GM18526 (cell line): ENCODE measurements at regions not wholly inside any gene's neighbourhood (a gene's known extent, or its start where the extent isn't known, plus 50 kb on each side); places are given as distances from the start of the nearest gene placed in this dataset.

Experiments used
- POLR2A ChIP-seq: IDR thresholded peaks from 3 replicates; pipeline ENCODE4 v1.6.1; 2011; ENCODE audit not compliant: insufficient read length; ENCODE audit errors: extremely low read depth

DNA sequence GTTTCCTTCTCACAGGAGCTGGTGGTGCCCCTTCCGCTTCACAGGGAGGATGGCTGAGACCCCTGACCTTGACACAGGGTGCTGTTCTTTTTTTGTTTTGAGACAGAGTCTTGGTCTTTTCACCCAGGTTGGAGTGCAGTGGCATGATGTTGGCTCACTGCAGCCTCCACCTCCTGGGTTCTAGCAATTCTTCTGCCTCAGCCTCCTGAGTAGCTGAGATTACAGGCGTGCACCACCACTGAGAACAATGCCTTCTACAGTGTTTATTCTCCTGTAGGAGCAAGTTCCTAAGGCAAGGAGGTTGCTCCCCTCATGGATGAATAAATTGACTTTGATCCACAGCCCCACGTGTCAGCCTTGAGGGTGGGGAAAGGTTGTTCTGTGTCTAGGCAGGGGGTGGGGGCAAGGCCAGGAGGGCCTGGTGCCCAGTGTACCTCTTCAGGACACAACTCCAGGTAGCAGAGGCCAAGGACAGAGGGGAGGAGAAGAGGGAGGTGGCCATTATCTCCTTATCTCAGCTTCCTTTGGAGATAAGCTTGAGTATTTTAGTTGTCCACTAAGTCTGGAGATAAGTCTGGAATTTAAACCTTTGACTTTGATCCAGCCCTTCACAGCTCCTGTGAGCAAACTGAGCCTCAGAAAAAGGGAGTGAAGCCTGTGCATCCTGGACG lies 159.4 kb downstream of the SEC14L1 start:
- no peak for TF ChIP-seq POLR2A

- no peak for TF ChIP-seq POLR2A
Observed at GRCh38 chr17:77301694-77302266, 161.0 kb downstream of the SEC14L1 start.

- TF ChIP-seq POLR2A, result no peak
Observed at GRCh38 chr17:77302682-77303081, 161.9 kb downstream of the SEC14L1 start.

DNA sequence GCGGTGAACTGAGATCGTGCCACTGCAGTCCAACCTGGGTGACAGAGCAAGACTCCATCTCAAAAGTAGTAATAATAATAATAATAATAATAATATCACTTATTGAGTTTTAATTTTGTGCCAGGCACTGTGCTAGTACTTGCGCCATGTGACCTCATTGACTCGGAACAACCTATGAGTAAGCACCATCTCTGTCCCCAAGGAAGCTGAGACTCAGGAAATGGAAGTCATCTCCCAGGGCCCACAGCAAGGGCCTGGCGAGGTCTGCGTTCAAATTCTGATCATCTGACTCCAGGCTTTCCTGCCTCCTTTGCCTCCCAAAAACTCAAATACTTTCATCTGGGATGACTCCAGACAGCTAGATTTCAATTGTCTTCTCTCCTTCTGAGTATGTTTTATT lies 162.9 kb downstream of the SEC14L1 start:
- no peak for TF ChIP-seq POLR2A

GRCh38 chr17:77304051-77304745 lies 163.4 kb downstream of the SEC14L1 start:
- no peak for TF ChIP-seq POLR2A

DNA sequence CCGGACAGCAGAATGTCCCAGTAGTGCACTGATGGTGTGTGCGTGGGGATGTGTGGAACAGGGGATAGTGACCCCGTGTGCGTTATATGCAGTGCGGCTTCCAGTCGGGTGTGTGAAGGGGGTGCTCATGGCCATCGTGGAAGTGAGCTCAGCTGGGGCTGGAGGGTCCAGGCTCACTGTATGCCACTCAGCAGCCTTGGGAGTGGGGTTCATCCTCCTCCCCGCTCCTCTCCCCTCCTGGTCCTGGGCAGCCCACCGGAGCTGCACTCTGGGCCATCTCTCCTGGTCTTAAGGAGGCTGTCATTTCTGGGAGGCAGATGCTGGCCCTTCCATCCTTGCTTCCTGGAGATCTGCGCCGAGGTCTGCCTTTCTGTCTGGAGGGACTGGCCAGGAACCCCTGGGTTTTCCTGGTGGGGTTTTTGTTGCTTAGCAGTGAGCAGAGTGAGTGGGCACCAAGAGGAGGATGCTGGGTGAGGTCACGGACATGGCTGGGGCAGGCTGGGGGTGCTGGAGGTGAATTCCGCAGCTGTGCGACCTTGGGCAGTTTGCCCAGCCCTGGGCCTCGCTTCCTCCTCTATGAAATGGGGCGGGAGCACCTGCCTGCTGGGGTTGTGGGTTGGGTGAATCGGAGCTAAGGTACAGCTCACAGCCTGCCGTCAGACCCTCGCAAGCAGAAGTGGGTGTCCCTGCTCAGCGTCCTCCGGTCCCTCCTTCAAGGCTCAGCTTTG lies 164.1 kb downstream of the SEC14L1 start:
- TF ChIP-seq POLR2A, result no peak

- TF ChIP-seq POLR2A, result no peak
Observed at GRCh38 chr17:77306048-77306789, 165.4 kb downstream of the SEC14L1 start.

DNA sequence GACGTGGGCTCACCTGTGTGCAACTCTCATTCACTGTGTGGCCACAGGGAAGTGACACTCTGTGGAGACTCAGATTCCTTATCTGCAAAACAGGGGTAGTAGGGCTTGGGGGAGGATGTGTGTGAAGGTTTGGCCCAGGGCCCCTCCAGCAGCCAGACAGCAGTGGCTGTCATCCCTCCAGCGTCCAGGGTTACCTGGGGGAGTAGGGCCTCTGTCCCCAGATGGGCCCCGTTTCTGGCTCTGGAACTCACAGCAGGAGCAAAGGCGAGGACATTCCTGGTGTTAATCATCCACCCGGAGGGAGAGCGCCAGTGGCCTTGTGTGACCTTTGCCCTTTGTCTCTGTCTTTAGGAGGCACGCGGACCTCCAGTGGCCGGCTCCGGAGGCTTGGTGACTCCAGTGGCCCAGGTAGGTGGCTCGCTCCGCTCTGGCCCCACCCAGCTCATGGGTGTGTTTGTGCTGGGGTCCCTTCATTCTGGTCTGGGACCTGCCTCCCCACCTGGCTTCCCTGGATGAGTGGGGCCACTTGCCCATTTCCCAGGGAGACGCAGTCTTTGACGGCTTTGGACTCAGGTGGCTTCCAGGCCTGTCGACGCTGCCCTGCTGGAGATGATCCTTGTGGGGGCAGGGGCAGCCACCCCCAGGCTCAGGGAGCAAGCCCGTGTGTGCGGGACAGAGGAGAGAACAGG lies 166.2 kb downstream of the SEC14L1 start:
- TF ChIP-seq POLR2A, result no peak

DNA sequence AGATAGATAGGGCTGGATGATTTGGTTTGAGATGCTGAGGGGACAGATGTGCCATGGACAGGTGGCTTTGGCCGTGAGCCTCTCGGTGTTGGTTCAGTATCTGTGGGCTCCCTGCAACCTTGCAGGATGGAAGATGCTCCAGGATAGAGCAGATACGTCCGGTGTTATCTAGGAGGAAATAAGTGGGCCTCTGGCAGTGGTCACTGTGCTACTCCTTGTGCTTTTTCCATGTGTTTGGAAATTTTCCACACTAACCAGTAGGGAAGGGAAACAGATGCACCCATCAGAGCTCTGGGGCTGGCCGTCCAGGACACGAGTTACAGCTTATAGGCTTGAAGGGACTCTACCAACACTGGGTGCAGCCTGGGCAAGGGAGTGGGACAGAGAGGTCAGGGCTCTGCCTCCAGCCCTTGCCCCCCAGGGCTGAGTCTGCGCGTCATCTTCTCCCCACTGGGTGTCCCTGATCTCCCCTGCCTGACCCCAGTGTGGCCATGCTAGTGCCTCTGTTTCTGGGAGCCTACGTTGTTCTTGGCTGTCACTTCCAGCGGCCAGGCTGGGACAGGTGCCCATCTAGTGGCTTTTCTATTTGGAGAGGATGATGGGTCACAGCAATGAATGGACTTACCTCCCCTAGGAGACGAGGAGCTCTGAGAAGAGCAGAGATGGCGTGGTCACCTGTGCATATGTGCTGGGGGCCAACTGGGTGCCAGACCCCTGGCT lies 166.9 kb downstream of the SEC14L1 start:
- no peak for TF ChIP-seq POLR2A

- TF ChIP-seq POLR2A, result no peak
Observed at GRCh38 chr17:77308861-77309726, 168.3 kb downstream of the SEC14L1 start.

DNA sequence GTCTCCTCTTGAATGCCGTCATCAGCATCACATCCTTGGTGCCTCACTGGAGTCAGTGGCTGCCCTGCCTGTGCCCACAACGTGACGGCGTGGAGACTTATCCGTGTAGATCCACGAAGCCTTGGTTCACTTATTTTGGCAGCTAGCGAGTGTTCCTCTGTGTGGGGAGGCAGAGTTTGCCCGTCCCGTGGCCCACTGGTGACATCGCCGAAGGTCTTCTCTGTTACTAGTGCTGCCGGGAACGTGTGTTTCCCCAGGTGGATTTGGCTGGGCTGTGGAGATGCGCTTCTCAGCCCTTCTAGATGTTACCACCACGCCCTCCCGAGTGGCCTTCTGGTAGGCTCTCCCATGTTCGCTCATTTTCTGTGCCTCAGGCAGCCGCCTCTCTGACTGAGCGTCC lies 169.6 kb downstream of the SEC14L1 start:
- no peak for TF ChIP-seq POLR2A

DNA sequence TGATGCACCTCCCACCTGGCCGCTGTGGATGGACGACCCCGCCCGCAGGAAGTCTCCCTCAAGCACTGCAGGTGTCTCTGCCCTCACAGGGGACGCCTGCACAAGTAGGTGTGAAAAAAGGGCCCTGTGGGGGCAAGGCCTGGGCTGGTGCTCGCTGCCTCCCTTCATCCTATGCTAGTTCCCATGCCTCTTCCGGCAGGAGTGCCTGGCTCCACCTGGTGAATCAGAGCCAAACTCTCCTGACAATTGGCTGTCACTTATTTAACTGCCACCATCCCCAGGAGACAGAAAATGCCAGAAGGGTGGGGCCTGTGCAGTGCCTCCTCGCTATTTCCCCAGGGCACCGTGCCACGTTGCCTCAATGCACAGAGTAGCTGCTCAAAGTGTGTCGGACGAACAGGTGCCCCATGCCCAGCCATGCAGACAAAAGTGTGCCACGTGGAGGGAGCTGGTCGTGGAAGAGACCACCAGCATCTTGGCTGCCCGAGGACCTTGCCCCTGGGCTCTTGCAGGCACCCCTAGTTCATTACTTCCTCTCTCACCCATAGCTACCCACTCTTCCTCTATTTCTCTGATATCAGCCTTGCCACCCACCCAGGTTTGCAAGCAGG lies 170.7 kb downstream of the SEC14L1 start:
- TF ChIP-seq POLR2A, result no peak
